ENCODE measurements at regions not wholly inside any gene's neighbourhood (a gene's known extent, or its start where the extent isn't known, plus 50 kb on each side); places are given as distances from the start of the nearest gene placed in this dataset.

DNA sequence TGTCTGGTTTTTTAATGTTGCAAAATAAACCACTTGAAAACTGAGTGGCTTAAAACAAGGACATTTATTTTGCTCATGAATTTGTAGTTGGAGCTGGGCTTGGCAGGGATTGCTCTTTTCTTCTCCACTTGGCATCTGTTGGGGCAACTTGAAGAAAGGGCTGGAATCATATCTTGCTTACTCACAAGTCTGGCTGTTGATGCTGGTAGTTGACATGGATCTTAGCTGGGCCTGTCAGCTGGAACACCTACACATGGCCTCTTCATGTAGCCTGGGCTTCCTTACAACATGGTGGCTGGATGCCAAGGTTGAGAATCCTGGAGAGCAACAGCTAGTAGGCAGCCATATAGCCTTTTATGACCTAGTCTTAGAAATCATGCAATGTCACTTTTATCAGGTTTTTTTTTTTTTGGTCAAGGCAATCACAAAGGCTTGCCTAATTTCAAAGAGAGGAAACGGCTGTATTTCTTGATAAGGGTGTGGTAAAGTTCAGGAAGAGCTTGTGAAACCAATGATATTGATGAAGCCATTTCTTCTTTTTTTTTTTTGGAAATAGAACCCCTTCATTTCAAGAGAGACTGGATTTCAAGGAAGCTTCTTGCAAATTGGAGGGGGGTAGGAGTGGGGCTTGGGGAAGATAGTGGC is 262.1 kb downstream of the IL20RB start:
- TF ChIP-seq, protein P1, sequence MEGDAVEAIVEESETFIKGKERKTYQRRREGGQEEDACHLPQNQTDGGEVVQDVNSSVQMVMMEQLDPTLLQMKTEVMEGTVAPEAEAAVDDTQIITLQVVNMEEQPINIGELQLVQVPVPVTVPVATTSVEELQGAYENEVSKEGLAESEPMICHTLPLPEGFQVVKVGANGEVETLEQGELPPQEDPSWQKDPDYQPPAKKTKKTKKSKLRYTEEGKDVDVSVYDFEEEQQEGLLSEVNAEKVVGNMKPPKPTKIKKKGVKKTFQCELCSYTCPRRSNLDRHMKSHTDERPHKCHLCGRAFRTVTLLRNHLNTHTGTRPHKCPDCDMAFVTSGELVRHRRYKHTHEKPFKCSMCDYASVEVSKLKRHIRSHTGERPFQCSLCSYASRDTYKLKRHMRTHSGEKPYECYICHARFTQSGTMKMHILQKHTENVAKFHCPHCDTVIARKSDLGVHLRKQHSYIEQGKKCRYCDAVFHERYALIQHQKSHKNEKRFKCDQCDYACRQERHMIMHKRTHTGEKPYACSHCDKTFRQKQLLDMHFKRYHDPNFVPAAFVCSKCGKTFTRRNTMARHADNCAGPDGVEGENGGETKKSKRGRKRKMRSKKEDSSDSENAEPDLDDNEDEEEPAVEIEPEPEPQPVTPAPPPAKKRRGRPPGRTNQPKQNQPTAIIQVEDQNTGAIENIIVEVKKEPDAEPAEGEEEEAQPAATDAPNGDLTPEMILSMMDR (IDR thresholded peaks at IDR 0.05), result no peak
- no peak for TF ChIP-seq EP300 (IDR thresholded peaks at IDR 0.05)
- no peak for TF ChIP-seq POLR2AphosphoS5 (IDR thresholded peaks at IDR 0.05)
- TF ChIP-seq POLR2A (IDR thresholded peaks at IDR 0.05), result no peak

Measured in upper lobe of left lung (tissue), 4 donors.